HG03175 (cell line): ENCODE measurements at regions not wholly inside any gene's neighbourhood (a gene's known extent, or its start where the extent isn't known, plus 50 kb on each side); places are given as distances from the start of the nearest gene placed in this dataset.

Source experiments
- ATAC-seq: cut with Tn5 transposase; IDR thresholded peaks from one replicate; pipeline ENCODE4 v1.9.1; 2021; ENCODE audit warnings: mild to moderate bottlenecking, moderate library complexity; ENCODE audit not compliant: unreplicated experiment

GRCh38 chr2:19725392-19725791 is 176.4 kb downstream of the TTC32 start:
- ATAC-seq: no peak

DNA sequence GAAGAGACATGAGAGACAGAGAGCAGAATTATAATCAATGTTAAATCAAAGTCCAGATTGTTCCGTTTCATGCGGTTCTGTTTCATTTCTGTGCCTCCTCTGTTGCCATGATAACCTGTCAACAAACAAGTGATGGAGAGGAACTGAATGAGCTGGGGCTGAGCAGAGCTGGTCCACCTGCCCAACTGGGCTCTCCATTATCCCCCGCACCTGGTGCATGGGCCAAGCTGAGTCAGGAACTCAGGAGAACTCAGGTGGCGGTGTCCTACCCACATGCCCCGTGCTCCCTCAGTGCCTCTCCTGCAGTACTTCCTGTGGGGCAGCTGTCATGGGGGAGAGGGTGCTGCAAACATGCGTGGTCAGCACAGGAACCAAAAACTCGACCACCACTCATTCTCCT is 178.8 kb downstream of the TTC32 start:
- ATAC-seq: no peak

DNA sequence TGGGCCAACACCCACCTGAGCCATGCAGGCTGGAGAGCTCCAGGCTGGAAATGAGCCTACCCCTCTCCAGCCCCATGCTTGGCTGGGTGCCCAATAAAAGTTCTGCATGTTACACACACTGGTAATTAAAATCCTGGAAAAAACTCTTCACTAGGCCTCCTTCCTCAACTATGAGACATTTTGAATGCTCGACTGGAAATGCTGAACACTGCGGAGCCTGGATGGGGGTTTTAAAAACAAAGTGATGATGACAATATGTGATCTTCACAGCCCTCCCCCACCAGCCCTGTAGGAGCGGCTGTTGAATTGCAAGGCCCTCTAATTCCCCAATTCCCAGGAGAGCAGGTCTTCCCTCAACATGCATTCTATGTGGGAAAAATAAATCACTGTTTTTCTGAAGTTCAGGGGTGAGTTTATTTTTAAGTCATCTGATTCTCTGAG is 179.2 kb downstream of the TTC32 start:
- ATAC-seq: no peak

DNA sequence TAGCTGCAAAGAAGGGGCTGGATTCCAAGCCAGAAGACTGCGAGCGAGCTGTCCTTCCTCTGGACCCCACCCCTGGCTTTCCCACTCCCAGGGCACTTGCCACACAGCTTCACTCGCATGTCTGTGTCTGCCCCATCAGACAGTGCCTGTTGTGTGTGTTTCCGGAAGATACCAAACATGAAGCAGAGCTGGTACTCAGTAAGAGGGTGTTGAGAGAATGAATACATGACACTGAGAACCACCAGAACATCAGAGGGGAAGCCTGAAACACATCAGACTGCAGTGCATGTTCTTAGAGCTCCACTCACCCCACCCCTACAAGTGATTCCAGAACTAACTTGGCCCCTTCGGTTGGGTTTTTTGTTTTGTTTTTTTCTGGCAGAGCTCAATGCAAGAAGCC is 181.5 kb downstream of the TTC32 start:
- ATAC-seq: no peak

DNA sequence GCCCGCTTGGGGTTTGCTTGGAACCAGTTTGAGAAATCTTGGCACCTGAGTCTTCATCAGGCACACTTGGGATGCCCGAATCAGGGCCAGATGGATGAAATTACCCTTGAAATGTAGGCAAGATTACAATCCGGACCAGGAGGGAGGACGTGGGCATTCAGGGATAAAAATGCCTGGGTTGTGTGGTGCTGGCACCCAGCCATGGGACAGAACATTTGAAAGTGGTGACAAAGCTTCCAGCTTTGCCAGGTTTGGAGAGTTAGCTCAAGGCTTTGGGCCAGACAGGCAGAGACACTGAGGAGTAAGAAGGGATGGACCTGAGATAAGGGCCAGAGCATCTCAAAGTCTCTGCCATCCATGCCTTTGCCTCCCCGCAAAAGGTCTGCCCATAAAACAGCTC is 182.2 kb downstream of the TTC32 start:
- no peak for ATAC-seq

DNA sequence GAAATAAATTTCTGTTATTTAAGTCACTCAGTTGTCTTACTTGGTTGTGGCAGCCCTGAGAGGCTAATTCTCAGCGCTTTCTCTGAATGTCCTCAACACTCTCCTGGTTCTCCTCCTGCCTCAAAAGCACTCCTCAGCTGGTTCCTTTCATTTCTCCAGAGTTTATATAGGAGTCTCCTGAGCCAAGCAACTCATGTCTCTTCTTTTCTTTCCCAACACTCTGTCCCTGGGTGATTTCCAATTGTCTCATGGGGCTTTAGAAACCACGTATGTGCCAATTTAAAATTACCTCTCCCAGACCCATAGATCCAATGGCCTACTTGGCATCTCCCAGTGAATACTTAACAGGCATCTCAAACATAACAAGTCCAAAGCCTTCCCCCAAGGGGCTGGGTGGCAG is 184.3 kb downstream of the TTC32 start:
- ATAC-seq: no peak

- no peak for ATAC-seq
Measured at GRCh38 chr2:19714926-19715325, 186.9 kb downstream of the TTC32 start.

DNA sequence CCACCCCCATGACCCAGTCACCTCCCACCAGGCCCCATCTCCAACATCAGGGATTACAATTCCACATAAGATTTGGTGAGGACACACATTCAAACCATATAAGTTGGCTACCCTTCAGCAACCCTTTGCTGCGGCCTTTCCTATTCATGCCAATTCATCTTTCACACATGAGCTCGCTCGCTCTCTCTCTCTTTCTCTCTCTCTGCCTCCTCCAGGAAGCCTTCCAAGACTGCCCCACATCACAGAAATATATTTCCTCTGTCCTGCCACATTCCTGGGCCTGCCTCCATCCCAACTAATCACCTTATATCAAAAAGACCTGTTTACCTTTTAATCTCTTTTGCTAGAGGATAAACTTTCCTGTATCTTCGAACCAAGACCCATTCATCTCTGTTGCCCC is 188.9 kb downstream of the TTC32 start:
- no peak for ATAC-seq

DNA sequence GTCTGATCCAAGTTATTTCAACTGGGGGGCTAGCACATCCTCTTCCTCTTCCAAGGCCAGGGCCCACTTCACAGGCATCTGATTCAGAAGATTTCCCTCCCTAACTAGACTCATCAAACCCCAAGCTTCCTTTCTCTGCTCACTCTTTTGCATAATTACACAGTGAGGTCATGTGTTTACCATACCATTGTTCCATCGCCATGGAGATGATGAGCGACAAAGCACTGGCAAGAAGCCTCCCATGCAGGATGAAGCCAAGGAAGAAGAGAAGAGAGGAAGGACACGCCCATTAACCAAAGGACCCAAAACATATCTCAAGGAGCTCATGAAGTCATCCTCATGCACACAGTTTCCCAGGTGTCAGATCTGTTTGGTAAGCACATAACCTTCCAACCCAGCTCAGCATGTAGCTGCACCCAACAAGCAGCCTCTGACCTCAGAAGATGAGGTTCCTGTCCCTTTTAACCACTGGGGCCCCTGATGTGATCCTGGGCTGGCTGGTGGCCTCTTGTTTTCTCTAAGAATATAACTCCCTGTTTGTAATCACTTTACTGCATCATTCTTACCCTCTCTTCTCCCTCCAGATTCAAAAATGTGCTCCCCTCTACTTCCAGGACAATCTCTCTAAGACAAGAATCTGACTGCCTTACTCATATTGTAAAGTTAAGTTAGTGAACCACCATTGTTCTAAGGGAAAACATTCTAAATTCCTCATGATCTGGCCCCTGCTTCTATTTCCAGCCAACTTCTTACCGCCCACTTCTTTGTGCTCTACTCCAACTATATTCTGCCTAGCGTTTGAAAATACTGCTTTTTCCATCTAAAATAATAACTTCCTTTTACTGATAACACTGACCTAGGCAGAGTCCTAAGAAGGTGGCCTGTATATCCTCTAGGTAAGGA is 190.1 kb downstream of the TTC32 start:
- ATAC-seq: no peak

- ATAC-seq: no peak
Measured at GRCh38 chr2:19710230-19710629, 191.6 kb downstream of the TTC32 start.

GRCh38 chr2:19709553-19709952 is 192.2 kb downstream of the TTC32 start:
- ATAC-seq: no peak

DNA sequence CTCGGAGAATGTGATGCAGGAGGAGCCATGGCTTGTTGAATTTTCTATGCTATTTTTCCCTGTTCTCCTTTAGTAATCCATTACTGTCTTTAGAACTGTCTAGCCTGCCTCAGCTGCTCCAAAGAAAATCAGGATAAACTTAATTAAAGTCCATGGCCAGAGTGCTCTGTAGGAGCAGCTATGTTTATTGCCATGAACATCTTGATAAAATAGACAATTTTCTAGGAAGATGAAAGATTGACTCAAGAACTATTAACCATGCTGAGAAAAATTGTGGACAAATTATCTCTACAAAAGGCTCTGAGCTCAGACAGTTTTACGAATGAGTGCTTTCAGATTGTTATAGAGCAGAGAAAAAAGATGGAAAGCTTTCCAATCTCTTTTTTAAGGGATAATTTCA is 193.0 kb downstream of the TTC32 start:
- ATAC-seq: no peak

- ATAC-seq: no peak
Measured at GRCh38 chr2:19706332-19706731, 195.5 kb downstream of the TTC32 start.

GRCh38 chr2:19702267-19702666 is 199.5 kb downstream of the TTC32 start:
- no peak for ATAC-seq

DNA sequence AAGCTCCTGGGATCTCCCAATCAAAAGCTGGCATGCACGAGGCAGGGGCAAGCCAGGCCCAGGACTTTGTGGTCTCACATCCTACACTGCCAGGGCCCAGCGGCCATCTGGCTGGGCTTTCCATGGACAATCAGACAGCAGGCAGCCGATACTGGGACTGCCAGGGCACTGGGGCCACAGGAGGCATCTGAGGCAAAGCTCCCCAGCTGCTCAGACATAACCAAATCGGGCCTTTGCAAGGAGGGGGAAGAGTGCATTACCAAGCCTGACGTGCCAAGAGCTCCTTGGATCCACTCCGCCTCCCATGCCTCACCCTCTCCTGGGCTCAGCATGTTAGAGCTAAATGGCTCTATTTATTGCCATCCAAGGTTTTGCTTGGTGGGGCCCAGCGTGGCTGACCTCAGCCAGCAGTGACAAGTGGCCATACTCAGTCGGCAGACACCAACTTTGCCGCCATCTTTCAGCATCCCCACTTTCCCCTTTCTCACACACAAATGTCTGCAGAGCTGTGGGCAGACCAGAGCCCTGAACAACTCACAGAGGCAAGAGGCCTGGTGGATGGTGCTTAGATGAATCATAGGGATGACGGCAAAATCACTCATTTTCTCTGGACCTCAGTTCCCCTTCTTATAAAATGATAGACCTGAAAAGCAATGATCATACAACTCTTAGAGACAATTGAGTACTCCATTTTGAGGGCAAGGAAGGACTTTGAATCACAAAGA is 200.8 kb downstream of the TTC32 start:
- no peak for ATAC-seq

DNA sequence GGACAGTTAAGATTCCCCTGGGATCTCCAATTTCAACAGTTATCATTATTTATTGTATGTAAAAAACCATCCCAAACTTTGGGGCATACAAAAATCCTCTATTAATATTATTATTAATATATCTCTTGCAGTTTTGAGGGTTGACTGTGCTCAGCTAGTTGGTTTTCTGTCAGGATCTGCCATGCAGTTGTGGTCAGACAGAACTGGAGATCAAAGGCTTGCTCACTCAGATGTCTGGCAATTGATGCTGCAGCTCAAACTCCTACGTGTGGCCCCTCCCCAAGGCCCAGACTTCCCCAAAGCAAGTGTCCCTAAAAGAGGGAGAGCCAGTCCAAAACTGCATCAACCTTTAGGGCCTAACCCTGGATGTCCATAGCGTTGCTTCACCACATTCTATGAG is 204.7 kb downstream of the TTC32 start:
- no peak for ATAC-seq

DNA sequence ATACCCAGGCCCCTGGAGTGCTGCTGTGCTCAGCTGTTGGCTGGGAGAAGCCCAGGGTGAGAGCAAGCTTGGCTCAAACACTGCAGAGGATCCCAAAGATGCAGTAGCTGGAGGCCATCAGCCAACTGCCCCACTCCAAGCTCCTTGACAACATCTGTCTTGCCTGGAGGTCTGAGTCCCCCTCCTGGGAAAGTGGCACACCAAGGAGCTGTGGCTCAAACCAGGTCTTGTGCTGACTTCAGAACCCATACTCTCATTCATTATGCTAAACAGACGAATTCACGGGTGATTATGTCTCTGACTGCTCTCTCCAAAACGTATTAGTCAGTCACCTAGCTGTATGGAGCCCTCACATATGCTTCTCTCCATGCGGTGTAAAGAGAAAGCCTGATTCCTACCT is 206.1 kb downstream of the TTC32 start:
- no peak for ATAC-seq

DNA sequence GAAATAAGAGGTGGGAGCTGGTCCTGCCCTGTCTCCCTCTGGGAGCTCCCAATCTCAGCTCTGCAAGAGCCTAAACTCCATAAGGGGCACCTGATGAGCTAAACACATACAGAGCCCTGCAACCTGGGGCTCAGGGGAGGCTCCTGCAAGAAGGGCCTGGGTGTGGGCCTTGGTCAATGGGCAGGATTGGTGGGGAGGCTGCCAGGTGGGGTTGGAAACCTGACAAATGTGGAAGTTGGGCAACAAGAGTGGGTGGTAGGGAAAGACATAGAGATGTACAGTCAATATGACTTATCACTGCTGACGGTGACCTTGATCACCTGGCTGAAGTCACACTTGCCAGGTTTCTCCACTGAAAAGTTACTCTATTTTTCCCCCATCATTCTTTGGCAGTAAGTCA is 209.9 kb downstream of the TTC32 start:
- no peak for ATAC-seq

GRCh38 chr2:19690429-19690828 is 211.4 kb downstream of the TTC32 start:
- no peak for ATAC-seq

GRCh38 chr2:19689646-19690168 is 212.1 kb downstream of the TTC32 start:
- ATAC-seq: no peak

DNA sequence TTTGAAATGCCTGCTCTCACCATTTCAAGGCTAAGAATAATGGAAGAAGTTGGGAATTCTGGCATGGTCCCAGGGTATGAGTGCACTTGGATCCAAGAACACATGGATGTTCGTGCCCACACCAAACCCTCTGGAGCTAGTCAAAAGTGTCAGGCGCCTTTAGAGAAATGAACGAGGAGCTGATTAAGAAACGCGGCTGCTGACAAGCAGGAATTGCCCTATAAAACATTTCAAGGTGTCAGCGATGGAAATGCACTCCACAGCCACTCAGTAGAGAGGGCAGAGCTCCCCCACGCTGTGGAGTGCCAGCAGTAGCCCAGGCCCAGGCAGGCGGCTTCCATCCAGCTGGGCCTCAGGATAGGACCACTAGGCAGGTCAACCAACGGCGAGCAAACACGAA is 213.7 kb downstream of the TTC32 start:
- ATAC-seq: no peak
